Suprapubic skin (tissue), 3 donors: ENCODE measurements at regions not wholly inside any gene's neighbourhood (a gene's known extent, or its start where the extent isn't known, plus 50 kb on each side); places are given as distances from the start of the nearest gene placed in this dataset.

Source experiments
- POLR2AphosphoS5 ChIP-seq, 3 donors: sonication (generic); formaldehyde crosslinking; IDR thresholded peaks; one replicate each; pipeline ENCODE4 v1.6.1; 2017; ENCODE audit warnings: antibody characterized with exemption in 3 of 3
- TF ChIP-seq, protein P1 (sequence below), 2 donors: fragments of 200-600 bp in 1 of 2; fragments of 450-650 bp in 1 of 2; sonication (generic) in 1 of 2; IDR thresholded peaks; one replicate each; pipeline ENCODE4 v1.5.1; 2016 to 2019; ENCODE audit warnings: antibody characterized with exemption in 2 of 2, mild to moderate bottlenecking in 1 of 2, moderate library complexity in 1 of 2

DNA sequence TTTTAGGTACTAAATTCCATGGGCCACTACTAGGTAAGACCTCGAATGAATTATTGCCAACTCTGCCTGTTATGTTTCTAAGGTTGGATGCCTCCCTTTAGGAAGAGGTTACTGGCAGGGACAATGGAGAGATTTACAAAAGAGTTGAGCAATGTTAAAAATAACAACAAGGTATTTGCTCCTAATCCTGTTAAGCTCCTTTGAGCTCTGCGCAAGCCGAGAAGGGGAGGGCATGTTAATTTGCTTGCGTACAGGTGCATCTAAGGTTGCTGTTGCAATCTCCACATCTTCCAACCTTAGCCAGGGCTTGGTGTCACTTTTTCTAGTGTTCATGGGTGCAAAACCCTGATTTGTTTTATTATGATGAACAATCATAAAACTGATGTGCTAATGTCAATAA is 161.5 kb upstream of the TPM1 start:
- no peak for TF ChIP-seq POLR2AphosphoS5 (IDR thresholded peaks at IDR 0.05)
- TF ChIP-seq, protein P1, sequence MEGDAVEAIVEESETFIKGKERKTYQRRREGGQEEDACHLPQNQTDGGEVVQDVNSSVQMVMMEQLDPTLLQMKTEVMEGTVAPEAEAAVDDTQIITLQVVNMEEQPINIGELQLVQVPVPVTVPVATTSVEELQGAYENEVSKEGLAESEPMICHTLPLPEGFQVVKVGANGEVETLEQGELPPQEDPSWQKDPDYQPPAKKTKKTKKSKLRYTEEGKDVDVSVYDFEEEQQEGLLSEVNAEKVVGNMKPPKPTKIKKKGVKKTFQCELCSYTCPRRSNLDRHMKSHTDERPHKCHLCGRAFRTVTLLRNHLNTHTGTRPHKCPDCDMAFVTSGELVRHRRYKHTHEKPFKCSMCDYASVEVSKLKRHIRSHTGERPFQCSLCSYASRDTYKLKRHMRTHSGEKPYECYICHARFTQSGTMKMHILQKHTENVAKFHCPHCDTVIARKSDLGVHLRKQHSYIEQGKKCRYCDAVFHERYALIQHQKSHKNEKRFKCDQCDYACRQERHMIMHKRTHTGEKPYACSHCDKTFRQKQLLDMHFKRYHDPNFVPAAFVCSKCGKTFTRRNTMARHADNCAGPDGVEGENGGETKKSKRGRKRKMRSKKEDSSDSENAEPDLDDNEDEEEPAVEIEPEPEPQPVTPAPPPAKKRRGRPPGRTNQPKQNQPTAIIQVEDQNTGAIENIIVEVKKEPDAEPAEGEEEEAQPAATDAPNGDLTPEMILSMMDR (IDR thresholded peaks at IDR 0.05): no peak
